HG02610 (cell line): ENCODE measurements at regions not wholly inside any gene's neighbourhood (a gene's known extent, or its start where the extent isn't known, plus 50 kb on each side); places are given as distances from the start of the nearest gene placed in this dataset.
"Not testable (repeated sequence)": the region's sequence is repeated elsewhere in the genome, so short reads cannot be mapped to it uniquely, and the experiment has no call there.

Experiments used
- ATAC-seq: cut with Tn5 transposase; IDR thresholded peaks from one replicate; pipeline ENCODE4 v1.9.1; 2021; ENCODE audit warnings: mild to moderate bottlenecking, moderate library complexity; ENCODE audit not compliant: unreplicated experiment

DNA sequence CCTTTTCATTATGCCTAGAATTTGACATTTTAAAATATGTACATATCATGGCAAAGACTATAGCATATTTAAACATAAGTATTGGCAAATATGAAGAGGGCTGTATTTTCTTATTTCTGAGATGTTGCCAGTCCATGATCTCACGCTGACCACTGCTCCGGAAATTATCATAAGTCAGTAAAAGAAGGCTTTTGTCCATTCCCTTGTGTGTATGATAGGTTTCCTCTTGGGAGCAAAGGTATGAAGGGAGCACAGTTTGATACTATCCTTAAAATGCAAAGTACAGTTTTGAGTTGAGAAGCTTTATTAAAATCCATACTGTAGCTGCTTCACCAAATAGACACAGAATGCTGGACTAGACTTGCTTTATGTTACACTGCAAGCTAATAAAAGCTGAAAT, 52.6 kb upstream of the AGA start:
- no peak for ATAC-seq

DNA sequence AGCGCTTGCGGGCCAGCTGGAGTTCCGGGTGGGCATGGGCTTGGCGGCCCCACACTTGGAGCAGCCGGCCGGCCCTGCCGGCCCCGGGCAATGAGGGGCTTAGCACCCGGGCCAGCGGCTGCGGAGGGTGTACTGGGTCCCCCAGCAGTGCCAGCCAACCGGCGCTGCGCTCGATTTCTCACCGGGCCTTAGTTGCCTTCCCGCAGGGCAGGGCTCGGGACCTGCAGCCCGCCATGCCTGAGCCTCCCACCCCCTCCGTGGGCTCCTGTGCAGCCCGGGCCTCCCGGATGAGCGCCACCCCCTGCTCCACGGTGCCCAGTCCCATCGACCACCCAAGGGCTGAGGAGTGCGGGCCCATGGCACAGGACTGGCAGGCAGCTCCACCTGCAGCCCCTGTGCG, 53.4 kb upstream of the AGA start:
- not testable (repeated sequence) for ATAC-seq

DNA sequence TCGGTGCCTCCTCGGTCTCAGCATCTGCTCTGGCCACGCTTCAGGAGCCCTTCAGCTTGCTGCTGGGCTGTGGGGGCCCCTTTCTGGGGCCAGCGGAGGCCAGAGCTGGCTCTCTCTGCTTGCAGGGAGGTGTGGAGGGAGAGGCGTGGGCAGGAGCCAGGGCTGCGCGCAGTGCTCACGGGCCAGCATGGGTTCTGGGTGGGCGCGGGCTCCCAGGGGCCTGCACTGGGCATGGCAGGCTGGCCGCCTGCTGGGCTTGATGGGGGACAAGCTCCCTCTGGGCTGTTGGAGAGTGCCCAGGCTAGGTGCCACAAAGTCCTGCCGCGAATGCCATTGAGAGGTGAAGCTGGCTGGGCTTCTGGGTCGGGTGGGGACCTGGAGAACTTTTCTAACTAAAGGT, 57.3 kb upstream of the AGA start:
- ATAC-seq = no peak

DNA sequence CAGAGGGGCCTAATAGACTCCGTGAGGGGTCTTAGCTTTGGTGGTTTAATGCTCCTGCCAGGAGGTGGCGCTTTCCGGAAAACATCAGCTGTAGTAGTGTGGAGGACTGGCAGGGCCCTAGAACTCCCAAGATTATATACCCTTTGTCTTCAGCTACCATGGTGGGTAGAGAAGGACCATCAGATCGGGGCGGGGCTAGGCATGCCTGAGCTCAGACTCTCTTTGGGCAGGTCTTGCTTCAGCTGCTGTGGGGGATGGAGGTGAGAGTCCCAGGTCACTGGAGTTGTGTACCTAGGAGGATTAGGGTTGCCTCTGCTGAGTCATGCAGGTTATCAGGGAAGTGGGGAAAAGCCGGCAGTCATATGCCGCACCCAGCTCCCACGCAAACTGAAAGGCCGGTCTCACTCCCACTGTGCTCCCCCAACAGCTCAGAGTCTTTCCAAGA, 63.0 kb upstream of the AGA start:
- ATAC-seq = no peak

DNA sequence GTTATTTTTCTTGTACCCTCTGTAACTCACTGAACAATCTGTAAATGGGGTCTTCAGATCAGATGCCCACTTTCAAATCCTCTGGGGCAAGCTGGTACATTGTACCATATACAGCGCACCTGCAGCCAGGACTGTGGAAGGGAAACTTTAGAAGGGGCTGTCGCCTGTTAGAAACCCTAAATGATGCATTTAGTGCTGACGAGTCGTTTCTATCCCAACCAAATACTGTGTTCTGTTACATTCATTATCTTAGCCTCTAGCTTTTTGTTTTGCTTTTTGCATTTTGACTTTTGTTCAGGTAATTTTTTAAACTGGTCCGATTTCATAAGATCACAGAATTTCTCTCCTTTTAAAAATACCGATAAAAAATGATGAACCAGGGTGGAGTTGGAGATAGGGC, 66.4 kb upstream of the AGA start:
- ATAC-seq = no peak

DNA sequence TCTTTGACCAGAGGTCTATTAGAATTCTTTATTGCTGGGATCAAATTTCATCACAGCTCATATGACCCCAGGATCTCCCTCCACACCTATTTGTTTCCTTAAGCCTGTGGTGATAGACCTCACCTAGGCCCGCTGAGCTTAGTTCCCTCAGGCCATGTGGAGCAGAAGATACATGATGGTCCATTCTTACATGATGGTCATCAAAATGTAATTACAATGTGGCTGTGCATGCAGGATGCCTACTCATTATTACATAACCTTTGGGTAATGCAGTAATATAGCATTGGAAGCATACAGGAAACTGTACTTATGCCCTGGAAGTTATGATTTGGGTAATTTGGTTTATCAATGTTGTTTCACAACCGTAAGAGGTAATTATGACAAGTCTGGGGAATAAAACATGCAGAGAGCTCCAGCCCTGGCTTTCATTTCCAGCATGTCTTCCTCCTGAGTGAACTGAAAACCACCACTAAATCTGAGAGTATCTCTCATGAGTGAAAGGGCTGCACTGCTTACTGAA, 67.0 kb upstream of the AGA start:
- ATAC-seq = no peak

DNA sequence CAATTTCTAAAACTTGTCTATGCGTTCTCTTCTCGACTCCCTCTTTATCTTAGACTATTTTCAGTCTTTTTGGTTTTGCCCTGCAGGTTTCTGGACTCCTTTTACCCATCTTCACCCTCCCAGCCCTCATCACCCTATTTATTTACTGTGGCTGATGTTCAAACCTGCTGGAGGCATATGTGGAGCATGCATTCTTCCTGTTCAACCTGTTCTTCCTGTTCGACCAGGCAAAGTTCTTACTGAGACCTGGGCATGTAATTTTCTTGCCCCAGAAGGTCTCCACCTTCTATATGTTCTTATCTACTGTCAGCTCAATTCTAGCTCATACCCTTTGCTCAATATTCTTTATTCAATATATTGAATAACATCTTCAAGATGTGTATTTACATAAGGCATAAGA, 69.4 kb upstream of the AGA start:
- no peak for ATAC-seq

DNA sequence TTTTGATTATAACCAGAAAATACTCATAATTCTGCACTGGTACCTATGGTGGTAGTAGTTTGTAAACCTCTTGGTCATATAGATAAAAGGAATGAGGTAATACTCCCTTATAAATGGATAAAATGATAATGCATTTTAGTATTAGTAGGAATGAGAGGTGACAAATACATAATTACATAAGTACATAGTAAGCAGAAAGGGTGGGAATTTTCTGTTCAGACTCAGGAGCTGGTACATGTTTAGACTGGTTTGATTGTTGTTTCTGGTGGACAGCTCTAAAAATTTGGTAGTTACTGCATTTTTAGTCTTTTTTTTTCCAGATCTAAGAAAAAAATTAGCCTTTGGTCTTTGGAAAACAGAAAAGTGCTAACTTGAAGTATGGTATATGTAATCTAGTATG, 70.4 kb upstream of the AGA start:
- no peak for ATAC-seq

DNA sequence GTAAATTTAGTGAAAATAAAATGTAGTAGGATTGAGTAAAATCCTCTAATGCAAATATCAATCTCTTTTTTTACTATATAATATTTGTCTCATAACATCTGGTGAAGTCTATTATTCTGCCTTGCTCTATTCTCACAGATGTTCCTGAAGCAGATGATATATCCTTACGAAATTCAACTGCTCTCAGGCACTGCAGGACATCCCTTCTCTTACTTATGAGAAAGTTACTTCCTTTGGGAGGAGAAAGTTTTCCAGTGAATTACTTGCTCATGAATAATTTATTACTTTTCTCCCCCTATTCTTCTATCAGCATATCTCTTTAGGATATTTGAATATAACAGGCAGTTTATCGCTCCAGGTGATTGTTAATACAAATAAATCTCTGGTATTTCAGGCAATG, 75.6 kb upstream of the AGA start:
- no peak for ATAC-seq

DNA sequence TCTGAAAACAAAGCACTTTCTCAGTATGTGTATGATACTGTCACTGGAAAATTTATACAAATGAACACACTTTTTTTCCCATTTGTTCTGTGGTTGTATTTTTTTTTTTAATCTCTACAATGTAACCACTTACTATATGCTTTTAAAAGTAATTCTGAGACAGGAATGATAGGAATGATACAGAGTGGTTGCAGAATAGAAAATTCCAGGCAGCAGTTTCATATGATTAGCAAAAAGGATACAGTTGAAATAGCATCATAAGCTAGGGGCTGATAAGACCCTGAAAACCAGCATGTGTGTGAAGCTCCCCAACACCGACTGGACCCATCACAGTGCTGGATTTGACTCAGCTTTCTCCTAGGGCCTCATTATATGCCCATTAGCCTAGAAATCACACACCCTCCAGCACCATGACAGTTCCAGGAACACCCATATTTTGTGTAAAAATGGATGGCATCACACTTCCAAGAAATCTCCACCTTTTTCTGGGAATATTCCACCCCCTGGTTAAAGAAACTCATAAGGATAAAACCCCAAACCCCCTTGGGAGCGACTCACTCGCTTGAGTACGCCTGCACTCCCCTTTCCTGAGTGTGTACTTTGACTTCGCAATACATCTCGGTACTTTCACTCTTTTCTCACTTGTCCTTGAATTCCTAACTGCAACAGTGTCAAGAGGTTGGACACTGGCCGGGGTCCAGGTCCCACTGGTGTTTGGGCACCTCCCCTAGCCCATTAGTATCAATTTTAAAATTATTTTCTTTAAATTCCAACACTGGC, 77.4 kb upstream of the AGA start:
- ATAC-seq = no peak

DNA sequence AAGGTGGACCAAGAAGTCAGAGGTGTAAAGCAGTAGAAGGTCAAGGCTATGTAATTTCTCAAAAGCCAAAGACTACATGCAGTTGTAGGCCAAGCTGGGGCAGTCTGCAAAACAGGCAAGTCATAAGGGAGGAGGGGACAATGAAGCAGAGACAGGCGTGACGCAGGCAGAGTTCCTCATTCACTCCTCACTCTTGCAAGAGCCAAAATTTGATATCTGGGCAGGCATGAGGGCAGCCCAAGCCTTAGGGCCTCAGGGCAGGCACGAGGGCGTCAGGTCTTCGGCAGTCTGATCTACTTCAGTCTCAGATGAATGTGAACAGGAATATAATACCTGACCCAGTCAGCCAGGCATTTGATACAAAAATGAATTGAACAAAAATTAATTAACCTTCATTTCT, 86.4 kb upstream of the AGA start:
- no peak for ATAC-seq

DNA sequence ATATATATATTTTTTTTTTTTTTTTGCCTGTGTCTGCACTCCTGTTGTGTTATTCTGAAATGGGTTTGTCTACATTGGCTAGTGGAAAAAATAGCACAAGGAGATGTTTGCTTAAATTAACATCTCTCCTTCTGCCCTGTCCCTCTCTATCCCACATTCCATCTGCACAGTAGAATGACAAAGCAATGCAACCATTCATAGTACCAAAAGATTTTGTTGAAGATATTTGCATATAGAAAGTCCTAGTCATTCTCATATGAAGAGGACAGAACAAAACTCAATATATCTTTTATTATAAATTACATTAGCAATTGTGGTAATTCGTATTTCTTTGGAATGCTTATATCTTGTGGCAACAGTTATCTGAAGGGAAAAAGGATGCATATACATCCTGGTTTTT, 88.3 kb upstream of the AGA start:
- no peak for ATAC-seq

DNA sequence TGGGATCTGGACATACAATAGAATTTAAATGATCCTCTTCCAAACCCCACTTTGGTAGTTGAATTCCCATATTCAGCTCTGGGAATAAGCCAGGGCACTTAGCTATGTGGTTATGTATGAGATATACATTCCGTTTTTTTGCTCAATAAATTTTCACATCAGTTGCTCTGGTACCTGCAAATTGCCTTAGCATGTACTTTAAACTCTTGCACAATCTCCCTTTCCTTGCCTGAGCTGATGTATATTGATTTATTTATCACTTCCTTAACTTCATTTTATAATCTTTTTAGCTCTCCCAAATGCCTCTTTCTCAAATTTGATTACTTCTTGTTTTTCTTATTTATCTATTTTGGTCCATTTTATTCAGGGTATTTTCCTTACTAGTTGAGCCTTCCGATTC, 90.1 kb upstream of the AGA start:
- no peak for ATAC-seq

DNA sequence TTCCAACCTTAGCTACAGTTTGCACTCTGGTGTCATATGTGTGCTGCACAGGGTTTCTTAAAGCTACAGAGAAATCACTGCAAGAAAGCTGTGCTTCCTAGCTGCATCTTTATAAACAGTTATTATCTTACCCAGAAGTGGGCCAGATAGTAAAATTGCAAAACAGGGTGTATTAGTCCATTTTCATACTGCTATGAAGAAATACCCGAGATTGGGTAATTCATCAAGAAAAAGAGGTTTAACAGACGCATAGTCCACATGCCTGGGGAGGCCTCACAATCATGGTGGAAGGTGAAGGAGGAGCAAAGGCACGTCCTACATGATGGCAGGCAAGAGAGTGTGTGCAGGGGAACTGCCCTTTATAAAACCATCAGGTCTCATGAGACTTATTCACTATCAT, 92.6 kb upstream of the AGA start:
- ATAC-seq = not testable (repeated sequence)

DNA sequence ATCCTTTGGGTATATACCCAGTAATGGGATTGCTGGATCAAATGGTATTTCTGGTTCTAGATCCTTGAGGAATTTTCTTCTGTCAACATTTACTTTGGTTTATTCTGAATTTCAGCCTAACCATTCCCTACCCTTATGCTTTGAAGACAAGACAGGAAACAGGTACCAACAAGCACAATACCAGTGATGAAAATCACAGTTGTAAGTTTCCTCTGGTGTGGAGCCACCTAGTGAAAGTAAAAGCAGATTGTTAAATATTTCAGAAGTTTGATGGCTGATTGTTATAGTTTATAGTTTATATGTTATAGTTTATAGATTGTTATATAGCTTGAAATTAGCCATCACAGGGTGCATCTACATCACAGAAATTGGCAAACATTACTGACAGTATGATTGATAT, 104.5 kb upstream of the AGA start:
- ATAC-seq = no peak

DNA sequence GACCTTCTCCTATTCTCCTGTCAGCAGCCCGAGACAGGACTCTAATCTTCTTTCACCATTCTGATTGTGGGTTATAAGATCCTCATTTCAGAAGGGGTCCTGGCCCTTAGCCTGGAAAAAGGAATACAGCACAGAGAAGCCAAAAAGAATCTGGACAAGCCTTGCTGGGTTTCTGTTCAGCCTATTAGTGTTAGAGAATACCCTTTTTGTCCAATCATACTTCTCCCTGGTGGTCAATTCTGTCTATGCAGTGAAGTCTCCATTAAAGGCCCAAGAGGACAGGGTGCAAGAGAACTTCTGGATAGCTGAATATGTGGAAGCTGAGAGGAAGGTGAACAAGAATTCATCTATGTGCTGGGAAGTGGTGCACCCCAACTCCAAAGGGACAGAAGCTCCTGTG, 105.7 kb upstream of the AGA start:
- ATAC-seq = no peak

DNA sequence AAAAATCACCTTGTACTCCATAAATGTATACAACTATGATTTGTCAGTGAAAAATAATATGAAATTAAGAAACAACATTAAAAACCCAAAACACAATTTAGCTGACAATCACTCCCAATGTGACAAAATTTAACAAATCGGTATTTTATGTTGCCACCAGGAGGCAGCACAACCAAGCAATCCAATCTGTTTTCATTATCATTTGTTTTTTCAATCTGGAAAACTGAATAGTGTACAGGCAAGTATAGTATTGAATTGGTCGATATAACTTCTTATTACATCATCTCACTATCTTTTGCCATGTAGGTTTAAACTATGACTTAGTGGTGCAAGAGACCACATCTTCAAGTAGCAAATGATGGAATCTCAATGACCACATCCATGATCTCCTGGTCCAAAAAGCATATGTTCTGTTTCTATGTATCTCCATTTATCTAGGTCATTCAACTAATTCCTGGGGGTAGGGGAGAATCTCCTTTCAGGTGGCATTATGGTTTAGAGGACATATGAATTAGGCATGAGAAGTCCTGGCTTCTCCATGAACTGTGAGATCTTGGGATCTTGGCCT, 112.9 kb upstream of the AGA start:
- ATAC-seq = no peak

DNA sequence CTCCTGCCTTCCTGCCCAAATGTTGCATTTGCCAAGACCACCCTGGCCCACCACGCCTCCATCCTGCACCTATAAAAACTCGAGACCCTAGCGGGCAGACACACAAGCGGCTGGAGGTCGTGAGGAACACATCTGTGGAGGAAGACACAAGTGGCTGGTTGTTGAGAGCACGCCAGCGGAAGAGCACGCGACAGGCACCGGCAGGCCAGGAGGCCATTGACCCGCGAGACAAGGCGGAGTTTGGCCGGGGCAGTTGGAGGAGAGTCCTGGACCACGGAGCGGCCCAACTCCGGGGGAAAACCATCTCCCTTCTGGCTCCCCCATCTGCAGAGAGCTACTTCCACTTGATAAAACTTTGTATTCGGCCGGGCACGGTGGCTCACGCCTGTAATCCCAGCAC, 115.2 kb upstream of the AGA start:
- no peak for ATAC-seq

DNA sequence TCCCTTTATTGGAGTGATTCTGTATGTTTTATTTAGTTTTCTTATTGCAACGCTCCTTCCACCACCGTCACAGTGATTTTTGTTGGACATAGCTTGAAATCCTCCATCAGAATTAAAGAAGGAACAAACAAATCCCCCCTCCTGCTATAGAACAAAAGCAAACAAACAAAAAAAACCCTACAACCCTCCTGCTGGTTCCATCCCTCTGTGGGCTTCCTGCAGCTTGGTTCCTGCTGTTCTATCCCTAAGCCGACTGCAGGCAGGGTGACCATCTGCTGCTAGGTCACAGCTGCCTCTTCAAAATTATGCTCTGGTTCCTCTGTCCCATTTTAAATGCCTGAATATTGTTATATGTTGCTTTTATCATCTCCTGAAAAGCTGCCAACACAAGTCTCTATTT, 116.8 kb upstream of the AGA start:
- no peak for ATAC-seq

DNA sequence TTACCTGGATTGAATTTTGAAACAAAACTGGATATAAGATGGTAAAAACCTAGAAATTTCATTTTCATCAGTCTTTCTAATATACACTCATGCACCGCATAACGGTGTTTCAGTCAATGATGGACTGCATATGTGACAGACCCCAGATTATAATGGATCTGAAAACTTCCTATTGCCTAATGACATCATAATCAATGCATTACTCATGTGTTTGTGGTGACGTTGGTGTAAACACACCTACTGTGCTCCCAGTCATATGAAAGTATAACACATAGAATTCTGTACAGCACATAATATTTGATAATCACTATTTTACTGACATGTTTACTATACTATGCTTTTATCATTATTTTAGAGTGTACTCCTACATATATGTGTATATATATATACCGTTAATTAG, 119.9 kb upstream of the AGA start:
- no peak for ATAC-seq

DNA sequence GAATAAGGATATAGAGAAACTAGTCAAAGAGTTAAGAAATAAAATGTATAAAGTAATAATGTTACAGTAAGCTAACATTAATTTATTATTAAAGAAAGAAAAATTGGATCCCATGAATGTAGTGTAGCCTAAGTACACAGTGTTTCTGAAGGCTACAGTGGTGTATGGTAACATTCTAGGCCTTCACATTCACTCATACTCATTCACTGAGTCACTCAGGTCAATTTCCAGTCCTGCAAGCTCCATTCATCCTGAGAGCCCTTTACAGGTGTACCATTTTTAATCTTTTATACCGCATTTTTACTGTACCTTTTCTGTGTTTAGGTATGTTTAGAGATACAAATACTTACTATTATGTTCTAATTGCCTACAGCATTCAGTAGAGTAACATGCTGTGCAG, 120.6 kb upstream of the AGA start:
- no peak for ATAC-seq

DNA sequence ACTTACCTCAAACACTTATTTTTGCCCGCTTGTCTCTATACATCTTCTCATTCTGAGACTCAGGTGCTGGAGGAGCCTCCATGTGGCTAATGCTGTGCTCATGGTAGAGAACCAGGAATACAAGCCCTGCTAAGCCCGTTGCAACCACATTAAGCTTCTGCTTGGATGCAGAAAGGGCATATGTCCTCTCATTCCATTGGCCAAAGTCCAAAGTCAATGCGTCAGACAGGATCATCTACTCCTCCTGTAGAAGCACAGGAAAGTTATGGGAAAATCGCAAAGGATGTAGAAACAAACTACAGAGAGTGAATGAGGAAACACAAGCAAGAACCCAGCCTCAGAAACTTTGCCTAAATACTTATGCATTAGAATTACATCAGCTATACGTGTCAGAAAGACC, 124.5 kb upstream of the AGA start:
- ATAC-seq = no peak

DNA sequence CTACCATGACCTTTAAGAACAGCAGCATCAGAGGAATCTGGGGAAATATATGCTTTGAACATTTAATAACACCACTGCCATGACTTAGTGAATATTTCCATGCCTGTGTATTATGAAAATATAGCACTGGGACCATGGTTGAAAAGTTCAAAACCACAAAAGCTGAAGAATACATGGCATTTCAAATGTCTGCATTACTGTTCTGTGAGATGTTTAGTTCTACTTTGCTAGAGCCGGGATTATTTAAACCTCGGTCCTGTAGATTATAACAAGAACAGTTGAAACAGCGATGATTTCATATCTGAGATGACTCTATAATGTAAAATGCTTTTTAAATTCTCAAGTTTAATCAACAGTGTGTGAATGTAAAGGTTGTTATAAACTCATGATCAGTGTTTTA, 126.7 kb upstream of the AGA start:
- ATAC-seq = no peak
